Keratinocyte (primary cell): ENCODE measurements at regions not wholly inside any gene's neighbourhood (a gene's known extent, or its start where the extent isn't known, plus 50 kb on each side); places are given as distances from the start of the nearest gene placed in this dataset.

Experiments used
- EZH2 ChIP-seq: IDR thresholded peaks from one replicate; pipeline ENCODE4 v1.6.1; 2012; ENCODE audit warnings: inconsistent platforms, mild to moderate bottlenecking, low read length, moderate library complexity
- TF ChIP-seq, protein P1 (sequence below), 3 experiments: IDR thresholded peaks in 1 of 3; conservative IDR thresholded peaks in 1 of 3; optimal IDR thresholded peaks in 1 of 3; 2 replicates in 2 of 3; 3 replicates in 1 of 3; pipeline versions ENCODE3 to v1.5.1; 2011; ENCODE audit warnings: low read length in 3 of 3, mild to moderate bottlenecking in 3 of 3, moderate library complexity in 2 of 3, control low read depth in 1 of 3, inconsistent platforms in 1 of 3; ENCODE audit not compliant: insufficient read depth in 2 of 3; ENCODE audit errors: extremely low read depth in 1 of 3

DNA sequence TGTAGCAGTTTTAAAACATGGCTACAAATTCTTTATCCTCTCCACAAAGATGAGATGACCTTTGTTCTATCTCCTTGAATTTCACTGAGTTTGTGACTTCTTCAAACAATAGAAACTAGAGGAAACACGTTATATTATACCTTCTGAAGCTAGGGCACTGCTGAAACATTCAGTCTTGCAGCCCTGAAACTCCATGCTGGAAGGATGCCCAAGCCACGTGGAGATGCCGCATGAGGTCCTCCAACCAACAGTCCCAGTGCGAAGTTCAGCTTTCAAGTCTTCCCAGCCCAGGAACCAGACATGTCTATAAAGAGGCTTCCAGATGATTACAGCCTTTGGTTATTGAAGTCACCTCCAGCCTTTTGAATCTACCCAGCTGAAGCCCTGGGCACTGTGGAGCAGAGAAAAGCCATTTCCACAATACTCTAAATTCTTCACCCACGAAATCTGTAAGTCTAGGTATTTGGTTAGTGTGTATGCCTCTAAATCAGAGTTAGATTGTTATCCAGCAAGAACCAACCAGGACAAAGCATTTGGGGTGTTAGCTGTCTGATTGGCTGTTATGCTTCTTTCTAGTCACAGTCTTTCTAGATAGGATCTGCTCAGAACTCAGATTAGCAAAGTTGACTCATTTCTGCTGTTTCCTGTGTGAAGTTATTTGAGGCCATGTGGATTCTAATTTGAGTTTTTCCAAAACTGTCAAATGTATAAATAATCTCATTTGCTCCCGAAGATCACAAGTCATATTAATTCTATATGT lies 186.5 kb upstream of the TMEM72 start:
- TF ChIP-seq, protein P1, sequence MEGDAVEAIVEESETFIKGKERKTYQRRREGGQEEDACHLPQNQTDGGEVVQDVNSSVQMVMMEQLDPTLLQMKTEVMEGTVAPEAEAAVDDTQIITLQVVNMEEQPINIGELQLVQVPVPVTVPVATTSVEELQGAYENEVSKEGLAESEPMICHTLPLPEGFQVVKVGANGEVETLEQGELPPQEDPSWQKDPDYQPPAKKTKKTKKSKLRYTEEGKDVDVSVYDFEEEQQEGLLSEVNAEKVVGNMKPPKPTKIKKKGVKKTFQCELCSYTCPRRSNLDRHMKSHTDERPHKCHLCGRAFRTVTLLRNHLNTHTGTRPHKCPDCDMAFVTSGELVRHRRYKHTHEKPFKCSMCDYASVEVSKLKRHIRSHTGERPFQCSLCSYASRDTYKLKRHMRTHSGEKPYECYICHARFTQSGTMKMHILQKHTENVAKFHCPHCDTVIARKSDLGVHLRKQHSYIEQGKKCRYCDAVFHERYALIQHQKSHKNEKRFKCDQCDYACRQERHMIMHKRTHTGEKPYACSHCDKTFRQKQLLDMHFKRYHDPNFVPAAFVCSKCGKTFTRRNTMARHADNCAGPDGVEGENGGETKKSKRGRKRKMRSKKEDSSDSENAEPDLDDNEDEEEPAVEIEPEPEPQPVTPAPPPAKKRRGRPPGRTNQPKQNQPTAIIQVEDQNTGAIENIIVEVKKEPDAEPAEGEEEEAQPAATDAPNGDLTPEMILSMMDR (optimal IDR thresholded peaks at IDR 0.05 in 1 of 3, IDR thresholded peaks at IDR 0.05 in 1 of 3, conservative IDR thresholded peaks at IDR 0.05 in 1 of 3; ENCODE audit: extremely low read depth in 1 of 3, insufficient read depth in 2 of 3, low read length in 3 of 3): no peak
- TF ChIP-seq EZH2: no peak
